ENCODE measurements at regions not wholly inside any gene's neighbourhood (a gene's known extent, or its start where the extent isn't known, plus 50 kb on each side); places are given as distances from the start of the nearest gene placed in this dataset.

- TF ChIP-seq ZFP36 (IDR thresholded peaks at IDR 0.05; ENCODE audit: low read depth, low read length, partially characterized antibody) (no peak), BACH1 (tag; IDR thresholded peaks at IDR 0.05) (no peak), SREBF2 (CRISPR knock-in tag; IDR thresholded peaks at IDR 0.05) (no peak), ZNF75A (CRISPR knock-in tag; IDR thresholded peaks at IDR 0.05) (no peak), CBX2 (IDR thresholded peaks at IDR 0.05; ENCODE audit: insufficient read depth, low read length, poor library complexity, severe bottlenecking) (no peak), USF2 (CRISPR knock-in tag; IDR thresholded peaks at IDR 0.05) (no peak), PTTG1 (tag; IDR thresholded peaks at IDR 0.05; ENCODE audit: low read depth) (no peak), ATF6 (CRISPR knock-in tag; IDR thresholded peaks at IDR 0.05) (no peak), NKRF (IDR thresholded peaks at IDR 0.05; ENCODE audit: borderline replicate concordance) (no peak)
- TF ChIP-seq, protein P1, sequence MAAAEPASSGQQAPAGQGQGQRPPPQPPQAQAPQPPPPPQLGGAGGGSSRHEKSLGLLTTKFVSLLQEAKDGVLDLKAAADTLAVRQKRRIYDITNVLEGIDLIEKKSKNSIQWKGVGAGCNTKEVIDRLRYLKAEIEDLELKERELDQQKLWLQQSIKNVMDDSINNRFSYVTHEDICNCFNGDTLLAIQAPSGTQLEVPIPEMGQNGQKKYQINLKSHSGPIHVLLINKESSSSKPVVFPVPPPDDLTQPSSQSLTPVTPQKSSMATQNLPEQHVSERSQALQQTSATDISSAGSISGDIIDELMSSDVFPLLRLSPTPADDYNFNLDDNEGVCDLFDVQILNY (CRISPR knock-in tag; IDR thresholded peaks at IDR 0.05) = no peak
- TF ChIP-seq, protein P2, sequence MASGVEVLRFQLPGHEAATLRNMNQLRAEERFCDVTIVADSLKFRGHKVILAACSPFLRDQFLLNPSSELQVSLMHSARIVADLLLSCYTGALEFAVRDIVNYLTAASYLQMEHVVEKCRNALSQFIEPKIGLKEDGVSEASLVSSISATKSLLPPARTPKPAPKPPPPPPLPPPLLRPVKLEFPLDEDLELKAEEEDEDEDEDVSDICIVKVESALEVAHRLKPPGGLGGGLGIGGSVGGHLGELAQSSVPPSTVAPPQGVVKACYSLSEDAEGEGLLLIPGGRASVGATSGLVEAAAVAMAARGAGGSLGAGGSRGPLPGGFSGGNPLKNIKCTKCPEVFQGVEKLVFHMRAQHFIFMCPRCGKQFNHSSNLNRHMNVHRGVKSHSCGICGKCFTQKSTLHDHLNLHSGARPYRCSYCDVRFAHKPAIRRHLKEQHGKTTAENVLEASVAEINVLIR (CRISPR knock-in tag; IDR thresholded peaks at IDR 0.05) = no peak
Measured at GRCh38 chr15:96431786-96432185, 101.3 kb downstream of the NR2F2 start (continued).

Measured in K562 (cell line).